22Rv1 (cell line): ENCODE measurements at regions not wholly inside any gene's neighbourhood (a gene's known extent, or its start where the extent isn't known, plus 50 kb on each side); places are given as distances from the start of the nearest gene placed in this dataset.
"Not testable (repeated sequence)": the region's sequence is repeated elsewhere in the genome, so short reads cannot be mapped to it uniquely, and the experiment has no call there.

Experiments
- ZFX ChIP-seq: fragments of 450-650 bp; IDR thresholded peaks from 2 replicates; pipeline ENCODE4 v1.6.1; 2017; ENCODE audit warnings: antibody characterized with exemption, borderline replicate concordance
- TF ChIP-seq, protein P1 (sequence below): fragments of 450-650 bp; IDR thresholded peaks from 2 replicates; pipeline ENCODE4 v1.5.1; 2017; ENCODE audit warnings: mild to moderate bottlenecking

DNA sequence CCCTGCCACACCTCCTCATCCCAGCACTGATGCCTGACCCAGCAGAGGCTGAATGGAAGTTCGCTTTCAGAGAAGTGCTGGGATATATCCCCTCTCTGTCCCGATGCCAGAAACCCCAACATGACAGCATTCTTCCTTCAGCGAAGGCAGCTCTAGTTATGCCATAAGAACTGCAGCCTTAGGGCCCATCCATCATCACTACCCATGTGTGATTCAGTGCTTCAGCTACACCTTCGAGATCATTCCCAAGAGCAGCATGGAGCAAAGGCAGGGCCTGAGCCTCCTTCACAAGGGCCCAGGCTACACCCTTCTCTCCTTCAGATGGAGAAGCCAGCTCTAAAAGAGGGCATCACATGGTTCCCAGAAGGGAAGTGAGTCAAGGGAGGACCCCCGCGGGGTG, 198.0 kb downstream of the TBC1D2B start:
- TF ChIP-seq, protein P1, sequence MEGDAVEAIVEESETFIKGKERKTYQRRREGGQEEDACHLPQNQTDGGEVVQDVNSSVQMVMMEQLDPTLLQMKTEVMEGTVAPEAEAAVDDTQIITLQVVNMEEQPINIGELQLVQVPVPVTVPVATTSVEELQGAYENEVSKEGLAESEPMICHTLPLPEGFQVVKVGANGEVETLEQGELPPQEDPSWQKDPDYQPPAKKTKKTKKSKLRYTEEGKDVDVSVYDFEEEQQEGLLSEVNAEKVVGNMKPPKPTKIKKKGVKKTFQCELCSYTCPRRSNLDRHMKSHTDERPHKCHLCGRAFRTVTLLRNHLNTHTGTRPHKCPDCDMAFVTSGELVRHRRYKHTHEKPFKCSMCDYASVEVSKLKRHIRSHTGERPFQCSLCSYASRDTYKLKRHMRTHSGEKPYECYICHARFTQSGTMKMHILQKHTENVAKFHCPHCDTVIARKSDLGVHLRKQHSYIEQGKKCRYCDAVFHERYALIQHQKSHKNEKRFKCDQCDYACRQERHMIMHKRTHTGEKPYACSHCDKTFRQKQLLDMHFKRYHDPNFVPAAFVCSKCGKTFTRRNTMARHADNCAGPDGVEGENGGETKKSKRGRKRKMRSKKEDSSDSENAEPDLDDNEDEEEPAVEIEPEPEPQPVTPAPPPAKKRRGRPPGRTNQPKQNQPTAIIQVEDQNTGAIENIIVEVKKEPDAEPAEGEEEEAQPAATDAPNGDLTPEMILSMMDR: not testable (repeated sequence)
- TF ChIP-seq ZFX: not testable (repeated sequence)
